Esophagus mucosa (tissue), 1 donor: ENCODE measurements at regions not wholly inside any gene's neighbourhood (a gene's known extent, or its start where the extent isn't known, plus 50 kb on each side); places are given as distances from the start of the nearest gene placed in this dataset.
"Not testable (repeated sequence)": the region's sequence is repeated elsewhere in the genome, so short reads cannot be mapped to it uniquely, and the experiment has no call there.

Source experiments
- ATAC-seq: fragments of 200-7000 bp; cut with Tn5 transposase; one replicate; pipeline ENCODE4 v1.9.1; 2020
- donor health status: DM: yes; HTN: yes; CAD: no.

DNA sequence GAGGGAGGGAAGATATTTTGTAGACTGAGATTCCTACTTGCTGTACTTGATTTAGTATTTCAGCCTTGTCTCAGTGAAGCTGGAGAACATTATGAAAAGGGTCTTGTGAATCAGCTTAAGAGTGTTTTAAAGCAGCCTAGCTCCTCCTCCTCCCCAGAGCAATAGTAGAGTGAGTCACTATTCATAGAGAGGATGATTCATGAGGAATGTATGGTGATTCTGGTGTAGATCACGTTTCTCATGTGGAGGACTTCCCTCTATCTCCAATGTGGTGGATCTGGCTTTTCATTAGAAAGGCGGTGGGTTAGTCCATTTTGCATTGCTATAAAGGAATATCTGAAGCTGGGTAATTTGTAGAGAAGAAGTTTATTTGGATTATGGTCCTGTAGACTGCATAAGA lies 340.1 kb upstream of the CHRM2 start:
- no peak for ATAC-seq

DNA sequence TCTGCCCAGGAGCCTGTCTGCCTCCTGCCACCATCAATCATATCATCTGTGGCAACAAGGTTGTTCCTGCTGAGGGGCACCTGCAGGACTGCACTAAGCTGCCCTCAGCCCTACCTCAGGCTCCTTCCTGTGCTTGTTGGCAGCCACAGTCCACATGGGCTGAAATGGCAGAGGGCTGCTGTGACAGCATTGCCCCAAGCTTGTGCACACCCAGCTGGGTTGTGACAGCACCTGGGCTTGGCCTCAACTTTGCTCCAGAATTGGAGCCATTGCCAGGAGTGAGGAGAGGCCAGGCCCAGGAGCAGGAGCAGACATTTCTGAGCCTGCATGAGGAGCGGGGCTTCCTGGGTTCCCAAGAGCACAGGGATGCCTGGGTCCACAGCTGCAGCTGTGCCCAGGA lies 340.9 kb upstream of the CHRM2 start:
- no peak for ATAC-seq

DNA sequence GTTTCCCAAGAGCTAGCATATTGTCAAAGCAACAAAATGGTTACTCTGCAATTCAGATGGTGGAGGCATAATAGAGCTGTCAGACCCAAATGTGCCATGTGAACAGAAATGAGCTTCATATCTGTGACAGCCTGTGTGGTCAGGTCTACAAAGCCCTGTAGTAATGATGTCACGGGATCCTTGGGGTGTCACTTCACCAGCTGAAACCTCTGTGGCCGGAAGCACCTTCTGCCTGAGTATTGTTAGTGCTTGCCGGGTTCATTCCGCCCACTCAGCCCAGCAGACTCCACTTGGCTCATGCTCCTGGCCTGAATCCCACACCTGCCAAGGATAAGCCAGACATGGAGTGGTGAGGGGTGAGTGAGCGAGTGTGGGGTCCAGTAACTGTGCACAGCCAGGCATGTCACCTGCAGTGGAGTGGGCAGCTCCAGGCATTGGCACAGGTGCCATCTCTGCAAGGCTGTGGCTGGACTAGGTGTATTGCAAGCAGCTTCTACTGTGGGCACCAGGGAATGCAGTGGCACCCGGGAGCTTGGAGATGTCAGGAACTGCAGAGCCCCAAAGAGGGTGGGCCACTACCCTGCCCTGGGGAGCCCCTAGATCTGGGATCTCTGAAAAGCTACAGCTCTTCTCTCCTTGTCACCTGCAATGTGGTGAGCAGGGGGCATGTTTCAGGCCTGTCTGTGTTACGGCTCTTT lies 341.9 kb upstream of the CHRM2 start:
- ATAC-seq, result no peak

DNA sequence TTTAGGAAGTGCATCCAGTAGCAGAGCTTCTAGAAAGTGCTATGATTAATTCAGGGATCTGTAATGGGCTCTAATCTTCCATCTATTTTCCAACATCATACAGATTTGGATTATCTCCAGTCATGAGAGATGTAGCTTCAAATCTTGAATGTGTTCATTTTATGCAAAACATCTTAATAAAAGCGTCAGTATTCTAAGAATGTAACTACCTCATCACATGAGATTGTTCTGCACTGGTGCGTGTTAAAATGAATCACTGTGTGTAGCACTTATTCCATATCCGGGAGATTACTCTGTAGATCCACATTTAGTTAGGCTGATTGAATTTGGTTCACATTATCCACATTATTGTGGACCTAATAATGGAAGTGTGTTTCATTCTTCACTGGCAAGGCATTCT lies 344.9 kb upstream of the CHRM2 start:
- ATAC-seq, result no peak

DNA sequence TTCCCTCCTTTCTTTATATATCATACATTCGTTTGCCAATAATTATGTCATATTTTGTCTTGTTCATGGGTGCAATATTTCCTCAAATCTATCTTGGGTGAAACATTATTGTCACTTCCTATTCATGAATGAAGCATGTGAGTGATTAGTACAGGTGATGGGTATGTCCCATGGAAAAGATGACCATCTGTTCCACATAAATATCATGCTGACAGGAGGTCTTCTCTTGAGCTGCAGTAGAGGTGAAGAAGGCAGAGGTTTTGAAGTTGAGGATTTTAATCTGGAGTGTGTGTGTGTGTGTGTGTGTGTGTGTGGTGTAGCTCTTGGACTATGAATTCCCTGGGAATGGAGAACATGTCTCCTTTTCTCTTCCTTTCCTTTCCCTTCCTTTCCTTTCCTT lies 350.5 kb upstream of the CHRM2 start:
- ATAC-seq, result no peak

DNA sequence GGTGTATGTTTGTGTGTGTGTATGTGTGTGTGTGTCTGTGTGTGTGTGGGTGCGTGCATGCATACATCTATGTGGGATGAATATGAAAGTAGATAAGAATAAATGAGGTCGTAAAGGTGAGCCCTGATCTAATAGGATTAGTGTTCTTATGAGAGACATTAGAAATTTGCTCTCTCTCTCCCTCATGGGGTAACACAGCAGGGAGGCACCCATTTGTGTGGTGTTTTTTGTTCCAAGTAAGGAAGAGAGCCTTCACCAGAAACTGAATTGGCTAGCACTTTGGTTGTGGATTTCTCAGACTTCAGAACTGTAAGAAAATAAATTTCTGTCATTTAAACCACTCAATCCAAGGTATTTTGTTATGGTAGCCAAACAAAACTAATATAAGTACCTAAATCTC lies 353.7 kb upstream of the CHRM2 start:
- no peak for ATAC-seq

DNA sequence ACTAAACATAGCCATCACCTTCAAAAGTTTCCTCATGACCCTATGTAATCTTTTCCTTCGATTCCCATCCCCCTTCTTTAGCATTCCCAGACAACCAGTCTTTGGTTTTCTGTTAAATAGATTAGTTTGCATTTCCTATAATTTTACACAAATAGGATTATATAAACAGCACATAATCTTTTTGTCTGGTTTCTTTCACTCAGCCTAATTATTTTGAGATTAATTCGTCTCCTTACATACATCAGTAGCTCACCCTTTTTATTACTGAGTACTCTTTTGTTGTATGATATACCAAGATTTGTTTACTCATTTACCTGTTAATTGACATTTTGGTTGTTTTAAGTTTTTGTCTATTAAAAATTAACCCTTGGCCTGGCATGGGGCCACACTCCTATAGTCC lies 354.7 kb upstream of the CHRM2 start:
- no peak for ATAC-seq

DNA sequence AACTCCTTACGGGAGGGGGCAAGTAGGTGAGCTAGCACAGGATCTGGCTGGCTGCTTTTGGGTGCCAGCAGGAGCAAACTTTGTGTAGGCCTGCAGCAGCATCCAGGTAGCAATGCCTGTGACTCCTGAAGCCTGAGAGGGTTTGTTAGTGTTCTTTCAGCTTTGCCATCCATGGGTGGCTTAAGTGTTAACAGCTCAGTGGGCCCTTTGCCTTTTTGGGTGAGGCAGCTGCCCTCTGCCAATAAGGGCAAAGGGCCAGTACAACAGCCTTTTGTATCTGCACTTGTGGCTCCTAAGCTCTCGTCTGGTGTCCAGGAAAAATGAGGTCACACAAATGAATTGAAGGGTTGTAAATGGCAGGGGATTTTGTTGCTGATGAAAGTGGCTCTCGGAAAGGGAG lies 359.0 kb upstream of the CHRM2 start:
- no peak for ATAC-seq

DNA sequence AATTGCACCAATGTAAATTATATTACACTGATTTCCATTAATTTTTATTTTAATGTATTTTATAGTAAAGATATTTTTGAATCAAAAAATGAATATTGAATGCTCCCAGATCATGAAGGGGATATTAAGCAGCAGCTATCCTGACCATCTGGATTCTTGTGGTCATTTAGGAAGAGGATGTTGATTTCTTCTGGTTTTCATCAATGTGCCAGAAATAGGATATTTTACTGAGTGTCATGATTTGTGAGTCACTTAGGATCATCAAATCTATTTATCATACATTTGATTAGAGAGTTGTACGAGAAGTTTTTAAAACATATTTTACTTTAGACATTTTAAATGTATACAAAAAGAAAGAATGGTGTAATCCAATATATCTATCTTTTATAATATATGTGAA lies 366.3 kb upstream of the CHRM2 start:
- ATAC-seq, result no peak

DNA sequence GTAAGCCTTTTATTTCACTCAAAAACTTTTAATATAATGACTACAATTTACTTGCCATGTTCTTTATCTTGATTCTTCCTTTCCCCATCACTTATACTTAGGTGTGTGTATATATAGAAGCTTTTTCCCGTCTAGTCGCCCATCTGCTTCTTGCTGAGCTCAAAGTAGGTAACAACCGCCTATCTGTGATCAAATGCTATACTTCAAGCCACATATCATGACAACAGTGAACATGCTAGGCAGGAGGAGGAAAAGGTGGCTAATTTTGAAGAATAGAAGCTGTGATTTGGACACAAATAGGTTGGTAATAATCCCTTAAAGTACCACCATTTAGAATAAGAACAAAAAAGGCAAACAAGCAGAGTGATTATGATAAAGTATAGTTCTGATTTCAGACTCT lies 367.3 kb upstream of the CHRM2 start:
- no peak for ATAC-seq

DNA sequence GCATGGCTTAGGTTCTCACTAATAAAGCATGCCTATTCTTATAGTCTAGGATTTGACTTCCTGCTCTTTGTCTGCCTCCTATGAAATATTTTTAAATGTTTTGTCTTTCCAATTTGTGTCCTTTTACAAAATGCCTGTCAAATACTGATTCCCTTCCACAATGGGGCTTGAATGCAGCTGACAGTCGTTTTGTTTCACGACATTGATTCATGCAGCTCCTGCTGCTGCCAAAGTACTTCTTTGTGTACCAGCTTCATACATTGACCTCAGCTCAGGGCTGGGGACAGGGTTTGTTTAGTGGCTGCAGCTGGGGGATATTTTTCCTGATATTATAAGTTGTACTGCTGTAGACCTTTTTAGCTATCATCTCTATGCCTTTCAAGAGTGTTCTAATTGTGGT lies 371.9 kb upstream of the CHRM2 start:
- ATAC-seq, result no peak

DNA sequence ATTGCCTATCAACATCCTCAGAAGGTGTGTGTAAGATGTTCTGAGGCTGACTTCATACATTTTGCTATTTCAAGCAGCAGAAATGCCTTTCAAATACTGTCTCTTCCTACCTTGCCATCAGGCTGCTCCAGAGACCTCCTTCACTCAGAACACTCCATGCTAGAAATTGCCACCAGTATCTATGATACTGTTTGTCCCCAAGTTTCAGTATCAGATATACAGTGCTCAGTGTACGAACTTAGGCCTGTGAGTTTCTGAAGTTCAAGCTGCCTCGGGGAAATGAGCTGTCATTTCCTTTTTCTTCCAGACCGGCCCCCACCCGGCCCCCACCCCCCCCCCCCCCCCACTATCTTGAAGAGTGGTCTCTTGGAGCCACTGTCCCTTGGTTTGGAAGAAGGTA lies 373.4 kb upstream of the CHRM2 start:
- ATAC-seq, result no peak

DNA sequence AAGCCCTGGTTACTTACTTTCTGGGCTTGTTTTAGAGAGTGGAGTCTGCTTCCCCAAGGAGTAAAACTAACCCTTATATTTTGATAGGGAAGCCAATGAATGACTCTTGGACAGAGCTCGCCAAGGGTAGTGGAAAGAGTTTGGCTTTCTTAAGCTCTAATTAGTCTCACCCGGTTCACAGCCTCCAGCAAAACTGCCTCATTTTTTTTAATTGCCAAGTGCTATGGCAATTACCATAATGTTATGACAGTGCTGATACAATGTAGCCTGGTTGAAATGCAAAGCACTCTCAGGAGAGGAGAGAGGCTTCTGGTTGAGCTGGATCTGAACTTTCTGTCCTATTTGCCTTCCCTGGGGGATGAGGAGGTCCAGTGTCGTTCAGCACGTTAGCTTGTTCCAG lies 376.1 kb upstream of the CHRM2 start:
- ATAC-seq, result no peak

DNA sequence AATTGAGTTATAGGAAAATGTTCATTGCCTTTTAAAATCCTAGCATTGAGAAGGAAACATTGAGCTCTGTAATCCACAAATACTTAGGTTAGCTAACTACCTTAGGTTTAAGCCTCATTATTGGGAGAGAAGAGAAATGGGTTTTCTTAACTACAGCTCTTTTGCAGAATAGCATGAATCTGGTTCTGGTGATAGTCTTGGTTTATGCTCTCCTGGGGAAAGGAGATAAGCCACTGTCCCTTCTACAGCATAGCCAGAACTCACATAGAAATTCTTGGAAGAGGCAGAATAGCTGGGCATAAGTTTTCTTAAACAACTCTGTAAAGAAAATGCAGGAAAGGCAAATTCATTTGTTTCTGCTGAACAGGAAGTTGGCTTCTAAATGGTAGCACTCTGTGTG lies 378.6 kb upstream of the CHRM2 start:
- ATAC-seq, result no peak

DNA sequence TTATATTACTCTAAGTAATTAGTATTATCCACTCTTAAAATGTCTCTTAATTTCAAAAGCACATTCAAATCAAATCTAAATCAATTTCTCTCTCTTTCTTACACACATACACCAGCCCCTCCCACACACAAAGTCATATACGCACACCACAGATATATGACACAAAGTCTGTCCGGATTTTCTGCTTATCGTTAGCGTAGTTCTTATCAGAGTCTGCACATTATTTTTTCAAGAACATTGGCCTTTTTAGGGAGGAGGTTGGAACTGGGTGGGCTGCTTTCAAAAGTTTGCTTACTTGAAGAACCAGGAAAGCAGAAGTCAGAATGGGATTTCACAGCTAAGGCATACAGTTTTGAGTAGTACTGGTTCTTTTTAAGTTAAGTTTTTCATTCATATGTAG lies 387.6 kb upstream of the CHRM2 start:
- ATAC-seq, result no peak

DNA sequence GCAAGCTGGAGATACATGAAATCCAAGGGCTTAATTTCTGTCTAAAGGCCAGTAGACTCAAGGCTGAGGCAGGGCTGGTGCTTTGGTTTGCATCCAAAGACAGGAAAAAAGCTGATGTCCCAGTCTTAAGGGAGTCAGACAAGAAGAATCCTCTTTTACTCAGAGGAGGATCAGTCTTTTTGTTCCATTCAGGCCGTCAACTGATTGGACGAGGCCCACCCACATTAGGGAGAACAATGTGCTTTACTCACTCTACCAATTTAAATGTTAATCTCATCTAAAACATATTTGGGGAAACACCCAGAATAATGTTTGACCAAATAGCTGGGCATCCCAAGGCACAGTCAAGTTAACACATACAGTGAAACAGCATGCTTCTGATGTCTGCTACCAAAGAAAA lies 388.5 kb upstream of the CHRM2 start:
- no peak for ATAC-seq

DNA sequence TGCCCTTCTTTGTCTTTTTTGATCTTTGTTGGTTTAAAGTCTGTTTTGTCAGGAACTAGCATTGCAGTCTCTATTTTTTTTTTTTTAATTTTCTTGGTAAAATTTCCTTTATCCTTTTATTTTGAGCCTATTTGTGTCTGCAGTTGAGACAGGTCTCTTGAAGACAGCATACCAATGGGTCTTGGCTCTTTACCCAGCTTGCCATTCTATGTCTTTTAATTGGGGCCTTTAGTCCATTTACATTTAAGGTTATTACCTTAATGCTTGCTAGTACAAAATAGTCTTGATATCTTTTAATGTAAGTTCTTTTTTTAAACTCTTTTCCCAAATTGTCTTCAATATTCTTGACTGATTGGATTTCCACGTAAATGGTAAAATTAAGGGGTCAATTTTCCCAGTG lies 398.3 kb upstream of the CHRM2 start:
- no peak for ATAC-seq

DNA sequence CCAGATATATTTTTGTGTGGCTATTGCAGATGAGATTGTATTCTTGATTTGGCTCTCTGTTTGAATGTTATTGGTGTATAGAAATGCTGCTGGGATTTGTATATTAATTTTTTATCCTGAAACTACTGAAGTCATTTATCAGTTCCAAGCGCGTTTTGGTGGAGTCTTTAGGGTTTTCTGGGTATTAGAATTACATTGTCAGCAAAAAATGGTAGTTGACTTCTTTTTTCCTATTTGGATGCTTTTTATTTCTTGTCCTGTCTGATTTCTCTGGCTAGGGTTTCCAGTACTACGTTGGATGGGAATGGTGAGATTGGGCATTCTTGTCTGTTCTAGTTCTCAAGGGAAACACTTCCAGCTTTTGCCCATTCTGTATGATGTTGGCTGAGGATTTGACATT lies 415.5 kb upstream of the CHRM2 start:
- no peak for ATAC-seq

DNA sequence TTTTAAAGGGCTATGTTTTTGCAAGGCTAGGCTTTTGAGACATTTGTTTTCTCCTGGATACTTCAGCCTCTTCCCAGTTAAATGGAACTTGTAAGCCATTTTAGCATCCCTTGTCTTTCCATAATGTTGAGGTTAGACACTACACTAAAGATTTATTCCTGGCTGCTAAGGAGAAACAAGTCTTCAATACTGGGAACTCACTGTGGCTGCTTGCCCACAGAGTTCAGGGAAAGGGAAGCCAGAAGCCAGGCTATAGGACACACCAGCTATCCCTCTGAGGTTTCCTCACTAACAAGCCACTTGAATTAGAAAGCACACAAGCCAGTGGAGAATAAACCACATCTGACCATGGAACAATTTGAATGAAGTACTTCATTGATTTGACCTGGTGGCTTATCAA lies 421.7 kb upstream of the CHRM2 start:
- ATAC-seq, result no peak

DNA sequence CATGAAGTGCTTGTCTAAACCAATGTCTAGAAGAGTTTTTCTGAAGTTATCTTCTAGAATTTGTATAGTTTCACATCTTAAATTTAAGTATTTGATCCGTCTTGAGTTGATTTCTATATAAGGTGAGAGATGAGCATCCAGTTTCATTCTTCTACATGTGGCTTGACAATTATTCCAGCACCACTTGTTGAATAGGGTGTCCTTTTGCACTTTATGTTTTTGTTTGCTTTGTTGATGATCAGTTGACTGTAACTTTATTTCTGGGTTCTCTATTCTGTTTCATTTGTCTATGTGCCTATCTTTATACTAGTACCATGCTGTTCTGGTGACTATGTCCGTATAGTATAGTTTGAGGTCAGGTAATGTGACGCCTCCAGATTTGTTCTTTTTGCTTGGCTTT lies 426.6 kb upstream of the CHRM2 start:
- ATAC-seq, result no peak

DNA sequence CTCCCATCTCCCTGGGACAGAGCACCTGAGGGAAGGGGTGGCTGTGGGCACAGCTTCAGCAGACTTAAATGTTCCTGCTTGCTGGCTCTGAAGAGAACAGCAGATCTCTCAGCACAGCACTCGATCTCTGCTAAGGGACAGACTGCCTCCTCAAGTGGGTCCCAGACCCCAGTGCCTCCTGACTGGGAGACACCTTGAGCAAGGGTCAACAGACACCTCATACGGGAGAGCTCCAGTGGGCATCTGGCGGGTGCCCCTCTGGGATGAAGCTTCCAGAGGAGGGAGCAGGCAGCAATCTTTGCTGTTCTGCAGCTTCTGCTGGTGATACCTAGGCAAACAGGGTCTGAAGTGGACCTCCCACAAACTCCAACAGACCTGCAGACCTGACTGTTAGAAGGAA lies 436.7 kb upstream of the CHRM2 start:
- not testable (repeated sequence) for ATAC-seq

DNA sequence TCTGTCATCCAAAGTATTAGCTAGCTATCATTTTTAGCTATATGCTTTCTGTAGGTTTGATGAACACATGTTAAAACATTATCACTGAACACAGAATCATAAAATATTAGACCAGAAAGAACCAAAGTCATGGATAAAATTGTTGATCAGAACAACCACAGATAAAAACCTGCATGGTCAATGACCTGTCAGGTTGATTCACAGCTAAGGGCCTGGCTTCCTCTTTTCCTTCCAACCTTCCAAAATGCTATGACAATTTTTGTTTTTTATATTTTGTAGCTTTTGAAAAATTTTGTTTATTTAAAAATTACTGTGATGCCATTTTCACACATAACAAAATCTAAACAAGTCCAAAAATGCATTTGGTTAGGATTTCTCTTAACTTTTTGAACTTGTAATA lies 444.4 kb upstream of the CHRM2 start:
- no peak for ATAC-seq

DNA sequence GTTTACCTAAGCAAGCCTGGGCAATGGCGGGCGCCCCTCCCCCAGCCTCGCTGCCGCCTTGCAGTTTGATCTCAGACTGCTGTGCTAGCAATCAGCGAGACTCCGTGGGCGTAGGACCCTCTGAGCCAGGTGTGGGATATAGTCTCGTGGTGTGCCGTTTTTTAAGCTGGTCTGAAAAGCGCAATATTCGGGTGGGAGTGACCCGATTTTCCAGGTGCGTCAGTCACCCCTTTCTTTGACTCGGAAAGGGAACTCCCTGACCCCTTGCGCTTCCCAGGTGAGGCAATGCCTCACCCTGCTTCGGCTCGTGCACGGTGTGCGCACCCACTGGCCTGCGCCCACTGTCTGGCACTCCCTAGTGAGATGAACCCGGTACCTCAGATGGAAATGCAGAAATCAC lies 442.6 kb upstream of the MTPN start:
- ATAC-seq, result not testable (repeated sequence)

DNA sequence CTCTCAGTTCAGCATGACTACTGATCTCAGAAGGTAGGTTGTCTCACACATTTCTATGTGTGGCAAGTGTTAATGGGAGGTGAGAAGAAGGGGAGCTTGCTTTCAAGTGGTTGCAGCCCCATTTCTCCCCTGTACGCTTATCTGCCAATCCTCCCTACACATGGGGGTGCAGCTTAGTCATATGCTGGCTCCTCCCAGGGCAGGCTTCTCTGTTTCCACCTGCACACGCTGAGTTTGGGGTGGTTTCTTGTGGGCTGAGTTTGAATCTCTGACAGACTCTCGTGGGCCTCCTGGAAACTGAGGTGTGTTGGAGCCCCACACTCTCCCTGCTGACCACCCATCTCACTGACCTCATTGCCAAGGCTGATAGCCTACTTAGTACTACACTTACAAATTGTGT lies 435.8 kb upstream of the MTPN start:
- ATAC-seq, result no peak

DNA sequence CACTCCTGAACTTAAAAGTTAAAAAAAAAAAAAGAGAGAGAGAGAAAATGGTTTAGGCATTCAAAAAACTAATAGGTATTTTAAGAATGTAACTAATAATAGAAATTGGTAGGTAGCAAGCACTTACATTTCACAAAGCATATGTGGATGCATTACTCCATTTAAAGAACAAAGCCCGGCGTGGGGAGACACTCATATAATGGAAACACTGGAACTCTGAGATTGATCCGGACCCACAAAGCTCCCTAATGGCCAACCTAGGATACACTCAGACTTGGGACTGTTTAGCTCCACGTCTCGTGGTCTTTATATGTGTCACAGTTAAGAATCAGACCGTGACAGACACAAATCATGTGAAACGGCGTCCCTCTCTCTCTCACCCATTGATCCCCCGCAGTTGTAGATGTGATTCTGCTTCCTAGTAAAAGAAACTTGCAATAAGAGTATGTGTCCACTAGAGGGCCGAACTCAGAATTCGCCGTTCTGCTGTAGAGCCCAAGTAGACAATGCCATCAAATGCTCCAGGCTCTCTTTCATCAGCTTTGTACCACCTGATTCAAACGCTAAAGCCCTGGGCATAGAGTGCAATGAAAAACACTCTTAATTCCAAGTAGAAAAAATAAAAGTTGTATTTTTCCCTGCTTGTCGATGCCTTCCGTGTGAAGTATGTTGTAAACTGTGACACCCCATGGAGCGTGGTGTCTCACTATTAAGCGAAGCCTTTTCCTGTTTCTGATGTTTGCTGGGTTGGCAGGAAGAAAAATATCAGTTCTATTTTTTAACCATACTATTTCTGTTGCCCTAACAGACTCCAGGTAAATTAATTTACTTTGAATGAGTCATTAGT lies 429.0 kb upstream of the MTPN start:
- peak; percentile 53 for ATAC-seq
